ENCODE measurements at regions not wholly inside any gene's neighbourhood (a gene's known extent, or its start where the extent isn't known, plus 50 kb on each side); places are given as distances from the start of the nearest gene placed in this dataset.

DNA sequence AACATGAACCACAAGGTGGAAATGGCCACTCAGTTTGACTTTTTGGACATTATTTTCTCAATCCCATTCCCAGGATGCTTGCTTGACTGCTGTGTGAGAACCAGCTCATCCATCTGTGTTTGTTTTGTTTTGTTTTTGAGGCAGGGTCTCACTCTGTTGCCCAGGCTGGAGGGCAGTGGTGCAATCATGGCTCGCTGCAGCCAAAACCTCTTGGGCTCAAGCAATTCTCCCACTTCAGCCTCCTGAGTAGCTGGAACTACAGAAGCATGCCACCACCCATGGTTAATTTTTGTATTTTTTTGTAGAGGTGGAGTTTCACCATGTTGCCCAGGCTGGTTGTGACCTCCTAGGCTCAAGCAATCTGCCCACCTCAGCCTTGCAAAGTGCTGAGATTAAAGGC lies 166.0 kb upstream of the CDH4 start:
- intact Hi-C loops (cut with micrococcal nuclease): no loop called here

More for the DNA sequence above, 166.0 kb upstream of the CDH4 start:
- Histone ChIP-seq H3K14ac (replicated peaks; ENCODE audit: low read depth, low read length) (no peak overlapping the region), H3K4ac (ENCODE audit: low read depth, low read length) (no peak overlapping the region), H3K23ac (ENCODE audit: low read depth, low read length) (no peak overlapping the region), H2BK20ac (ENCODE audit: low read depth, low read length) (no peak overlapping the region), H3K18ac (ENCODE audit: low read depth, low read length) (no peak overlapping the region), H3K56ac (ENCODE audit: extremely low read depth, insufficient read depth, low read length) (no peak overlapping the region), H3K4me1 (ENCODE audit: control insufficient read depth, insufficient read depth, low read length) (no peaks in the 10 kb centered on the region), H2BK120ac (ENCODE audit: low read depth, low read length) (no peak overlapping the region), H3K9me3 (ENCODE audit: control insufficient read depth, insufficient read depth, low read length) (no peaks in the 10 kb centered on the region), H2BK5ac (ENCODE audit: low read depth, low read length, poor library complexity, severe bottlenecking) (no peak overlapping the region), H3K79me1 (ENCODE audit: low read depth in 1 of 2, low read length in 2 of 2) (no peaks in the 10 kb centered on the region), H4K20me1 (ENCODE audit: insufficient read depth, low read length) (no peaks in the 10 kb centered on the region), H2AK9ac (replicated peaks; ENCODE audit: low read depth, low read length, poor library complexity) (no peak overlapping the region), H3K27ac (ENCODE audit: insufficient read depth, low read length) (no peak overlapping the region), H3K27me3 (ENCODE audit: control insufficient read depth, insufficient read depth, low read length) (no peaks in the 10 kb centered on the region), H4K5ac (ENCODE audit: low read depth, low read length) (no peak overlapping the region), H4K8ac (ENCODE audit: low read depth in 2 of 2, low read length in 2 of 2) (no peak overlapping the region), H3K4me2 (ENCODE audit: low read depth, low read length) (no peak overlapping the region), H4K91ac (ENCODE audit: insufficient read depth, low read depth, low read length) (no peak overlapping the region), H3K36me3 (ENCODE audit: control insufficient read depth, insufficient read depth, low read length) (no peaks in the 10 kb centered on the region), H2AK5ac (ENCODE audit: low read depth, low read length) (no peak overlapping the region), H3K9ac (ENCODE audit: low read depth, low read length) (no peak overlapping the region), H3K9me1 (ENCODE audit: insufficient read depth, low read length) (no peaks in the 10 kb centered on the region), H3K4me3 (ENCODE audit: insufficient read depth, low read depth, low read length) (no peak overlapping the region), H2AFZ (replicated peaks; ENCODE audit: low read length, poor library complexity) (no peak overlapping the region), H2BK15ac (ENCODE audit: low read depth, low read length) (no peak overlapping the region)
- BruUV-seq (replicated peaks): no TSS peak
- DNase-seq: no peak
- no peak for TF ChIP-seq FOS (IDR thresholded peaks at IDR 0.05; ENCODE audit: low read depth, low read length)
- no peak for TF ChIP-seq RFX5 (IDR thresholded peaks at IDR 0.05; ENCODE audit: low read depth, low read length)
- TF ChIP-seq CHD1 (IDR thresholded peaks at IDR 0.05; ENCODE audit: low read depth, low read length): no peak
- TF ChIP-seq MAZ (IDR thresholded peaks at IDR 0.05; ENCODE audit: borderline replicate concordance, low read depth, low read length): no peak
- TF ChIP-seq, protein P1, sequence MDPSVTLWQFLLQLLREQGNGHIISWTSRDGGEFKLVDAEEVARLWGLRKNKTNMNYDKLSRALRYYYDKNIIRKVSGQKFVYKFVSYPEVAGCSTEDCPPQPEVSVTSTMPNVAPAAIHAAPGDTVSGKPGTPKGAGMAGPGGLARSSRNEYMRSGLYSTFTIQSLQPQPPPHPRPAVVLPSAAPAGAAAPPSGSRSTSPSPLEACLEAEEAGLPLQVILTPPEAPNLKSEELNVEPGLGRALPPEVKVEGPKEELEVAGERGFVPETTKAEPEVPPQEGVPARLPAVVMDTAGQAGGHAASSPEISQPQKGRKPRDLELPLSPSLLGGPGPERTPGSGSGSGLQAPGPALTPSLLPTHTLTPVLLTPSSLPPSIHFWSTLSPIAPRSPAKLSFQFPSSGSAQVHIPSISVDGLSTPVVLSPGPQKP (IDR thresholded peaks at IDR 0.05; ENCODE audit: borderline replicate concordance, low read depth, low read length): no peak
- no peak for TF ChIP-seq RAD21 (IDR thresholded peaks at IDR 0.05; ENCODE audit: low read length)
- TF ChIP-seq POLR2A (IDR thresholded peaks at IDR 0.05; ENCODE audit: low read depth, low read length): no peak
- TF ChIP-seq, protein P2, sequence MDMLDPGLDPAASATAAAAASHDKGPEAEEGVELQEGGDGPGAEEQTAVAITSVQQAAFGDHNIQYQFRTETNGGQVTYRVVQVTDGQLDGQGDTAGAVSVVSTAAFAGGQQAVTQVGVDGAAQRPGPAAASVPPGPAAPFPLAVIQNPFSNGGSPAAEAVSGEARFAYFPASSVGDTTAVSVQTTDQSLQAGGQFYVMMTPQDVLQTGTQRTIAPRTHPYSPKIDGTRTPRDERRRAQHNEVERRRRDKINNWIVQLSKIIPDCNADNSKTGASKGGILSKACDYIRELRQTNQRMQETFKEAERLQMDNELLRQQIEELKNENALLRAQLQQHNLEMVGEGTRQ (IDR thresholded peaks at IDR 0.05; ENCODE audit: low read depth, low read length): no peak
- TF ChIP-seq, protein P3, sequence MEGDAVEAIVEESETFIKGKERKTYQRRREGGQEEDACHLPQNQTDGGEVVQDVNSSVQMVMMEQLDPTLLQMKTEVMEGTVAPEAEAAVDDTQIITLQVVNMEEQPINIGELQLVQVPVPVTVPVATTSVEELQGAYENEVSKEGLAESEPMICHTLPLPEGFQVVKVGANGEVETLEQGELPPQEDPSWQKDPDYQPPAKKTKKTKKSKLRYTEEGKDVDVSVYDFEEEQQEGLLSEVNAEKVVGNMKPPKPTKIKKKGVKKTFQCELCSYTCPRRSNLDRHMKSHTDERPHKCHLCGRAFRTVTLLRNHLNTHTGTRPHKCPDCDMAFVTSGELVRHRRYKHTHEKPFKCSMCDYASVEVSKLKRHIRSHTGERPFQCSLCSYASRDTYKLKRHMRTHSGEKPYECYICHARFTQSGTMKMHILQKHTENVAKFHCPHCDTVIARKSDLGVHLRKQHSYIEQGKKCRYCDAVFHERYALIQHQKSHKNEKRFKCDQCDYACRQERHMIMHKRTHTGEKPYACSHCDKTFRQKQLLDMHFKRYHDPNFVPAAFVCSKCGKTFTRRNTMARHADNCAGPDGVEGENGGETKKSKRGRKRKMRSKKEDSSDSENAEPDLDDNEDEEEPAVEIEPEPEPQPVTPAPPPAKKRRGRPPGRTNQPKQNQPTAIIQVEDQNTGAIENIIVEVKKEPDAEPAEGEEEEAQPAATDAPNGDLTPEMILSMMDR (conservative IDR thresholded peaks at IDR 0.05; ENCODE audit: low read depth, low read length): no peak
- no peak for TF ChIP-seq MXI1 (IDR thresholded peaks at IDR 0.05; ENCODE audit: borderline replicate concordance, low read depth, low read length)
- WGBS, 2 experiments (ENCODE audit: extremely low coverage in 2 of 2, insufficient read length in 1 of 2): no CpG with 5 or more reads among the region's 1 CpG
- dilution Hi-C loops (cut with HindIII; ENCODE audit: low sequenced_read_pairs, unreplicated experiment): no loop called here
- ATAC-seq (ENCODE audit: low read depth): no peak
- POLR2A ChIA-PET (ENCODE audit: unreplicated experiment): no interaction called here
- in situ Hi-C loops (cut with MboI; ENCODE audit: low sequenced_read_pairs): no loop called here
- CTCF ChIA-PET: no interaction called here
